Epithelial cell of esophagus (primary cell): ENCODE measurements at regions not wholly inside any gene's neighbourhood (a gene's known extent, or its start where the extent isn't known, plus 50 kb on each side); places are given as distances from the start of the nearest gene placed in this dataset.

ENCODE experiments used
- DNase-seq: peaks from one replicate; pipeline ENCODE4 v3.0.0; 2010; ENCODE audit warnings: low read depth
- H3K4me3 ChIP-seq: 2 replicates; pipeline ENCODE4 v1.5.1; 2011; ENCODE audit warnings: mild to moderate bottlenecking, low read length, control low read depth
- TF ChIP-seq, protein P1 (sequence below): IDR thresholded peaks from 2 replicates; pipeline ENCODE4 v1.5.1; 2011; ENCODE audit warnings: low read depth, mild to moderate bottlenecking, low read length, control low read depth, inconsistent platforms; ENCODE audit not compliant: insufficient read depth; ENCODE audit errors: missing control alignments

DNA sequence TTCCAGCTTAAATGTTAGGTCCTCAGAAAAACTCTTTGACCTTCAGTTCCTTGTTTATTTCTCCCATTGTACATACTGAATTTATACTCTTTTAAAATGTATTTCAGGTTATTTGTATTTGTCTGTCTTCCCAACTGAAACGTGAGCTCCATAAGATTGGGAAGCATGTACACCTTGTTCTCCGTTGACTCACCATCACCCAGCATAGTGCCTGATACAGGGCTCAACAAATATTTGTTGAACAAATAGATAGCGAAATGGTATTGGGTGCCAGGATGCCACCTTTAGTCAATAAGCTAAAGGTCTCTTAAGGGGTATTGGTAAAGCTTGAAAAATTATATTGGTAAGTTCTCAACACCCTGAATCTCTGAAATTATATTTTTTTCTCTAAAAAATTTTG, 1841.3 kb upstream of the CELF4 start:
- DNase-seq: no peak
- TF ChIP-seq, protein P1, sequence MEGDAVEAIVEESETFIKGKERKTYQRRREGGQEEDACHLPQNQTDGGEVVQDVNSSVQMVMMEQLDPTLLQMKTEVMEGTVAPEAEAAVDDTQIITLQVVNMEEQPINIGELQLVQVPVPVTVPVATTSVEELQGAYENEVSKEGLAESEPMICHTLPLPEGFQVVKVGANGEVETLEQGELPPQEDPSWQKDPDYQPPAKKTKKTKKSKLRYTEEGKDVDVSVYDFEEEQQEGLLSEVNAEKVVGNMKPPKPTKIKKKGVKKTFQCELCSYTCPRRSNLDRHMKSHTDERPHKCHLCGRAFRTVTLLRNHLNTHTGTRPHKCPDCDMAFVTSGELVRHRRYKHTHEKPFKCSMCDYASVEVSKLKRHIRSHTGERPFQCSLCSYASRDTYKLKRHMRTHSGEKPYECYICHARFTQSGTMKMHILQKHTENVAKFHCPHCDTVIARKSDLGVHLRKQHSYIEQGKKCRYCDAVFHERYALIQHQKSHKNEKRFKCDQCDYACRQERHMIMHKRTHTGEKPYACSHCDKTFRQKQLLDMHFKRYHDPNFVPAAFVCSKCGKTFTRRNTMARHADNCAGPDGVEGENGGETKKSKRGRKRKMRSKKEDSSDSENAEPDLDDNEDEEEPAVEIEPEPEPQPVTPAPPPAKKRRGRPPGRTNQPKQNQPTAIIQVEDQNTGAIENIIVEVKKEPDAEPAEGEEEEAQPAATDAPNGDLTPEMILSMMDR: no peak
- no peak overlapping the region for H3K4me3 ChIP-seq

DNA sequence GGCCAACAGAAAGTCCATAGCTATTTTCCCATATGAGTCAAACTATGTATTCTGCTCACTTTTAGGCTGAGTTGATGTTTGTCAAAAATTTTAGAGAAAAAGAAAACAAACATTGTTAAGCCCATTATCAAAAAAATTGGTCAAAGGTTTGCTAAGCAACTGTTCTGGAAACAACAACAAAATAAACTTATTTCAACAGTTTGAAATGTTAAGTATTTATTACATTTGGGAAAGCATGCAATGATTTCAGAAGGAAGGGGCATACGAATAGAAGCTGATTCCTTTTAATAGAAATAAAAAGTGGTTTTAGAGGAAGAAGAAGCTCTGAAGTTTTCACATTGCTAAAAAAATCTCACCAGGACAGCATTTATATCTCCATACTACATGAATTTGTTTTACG, 1837.5 kb upstream of the CELF4 start:
- H3K4me3 ChIP-seq: no peak overlapping the region
- no peak for DNase-seq
- TF ChIP-seq, protein P1: no peak

DNA sequence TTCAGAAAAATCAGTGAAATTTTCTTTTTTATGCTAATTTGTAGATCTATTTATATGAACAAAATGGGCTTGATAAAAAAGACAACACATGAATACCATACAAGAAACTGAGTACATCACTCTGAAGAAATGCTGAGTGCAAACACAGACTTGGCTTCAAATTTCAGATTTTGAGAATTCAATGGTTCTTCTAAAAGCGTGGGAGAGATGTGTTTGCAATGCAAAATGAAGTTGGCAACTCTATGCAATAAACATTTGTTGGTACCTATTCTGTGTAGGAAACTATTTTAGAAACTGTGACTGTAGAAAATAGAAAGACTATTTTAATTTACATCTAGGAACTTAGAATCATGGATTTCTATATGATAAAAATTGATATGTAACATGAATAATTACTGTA, 1834.1 kb upstream of the CELF4 start:
- no peak for DNase-seq
- H3K4me3 ChIP-seq: no peak overlapping the region
- TF ChIP-seq, protein P1: no peak

DNA sequence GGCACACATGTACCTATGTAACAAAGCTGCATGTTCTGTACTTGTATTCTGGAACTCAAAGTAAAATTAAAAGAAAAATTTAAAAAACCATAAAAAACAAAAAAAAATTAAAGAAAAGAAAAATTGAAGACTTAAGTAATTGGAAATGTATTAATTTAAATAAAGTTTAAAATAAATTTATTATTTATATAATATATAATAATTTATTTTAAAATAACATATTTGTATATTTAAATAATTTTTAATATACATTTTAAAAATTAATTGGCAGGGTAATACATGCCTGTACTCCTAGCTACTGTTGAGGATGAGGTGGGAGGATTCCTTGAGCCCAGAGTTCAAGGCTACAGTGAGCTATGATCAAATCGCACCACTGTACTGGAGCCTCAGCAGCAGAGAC, 1830.6 kb upstream of the CELF4 start:
- TF ChIP-seq, protein P1: no peak

DNA sequence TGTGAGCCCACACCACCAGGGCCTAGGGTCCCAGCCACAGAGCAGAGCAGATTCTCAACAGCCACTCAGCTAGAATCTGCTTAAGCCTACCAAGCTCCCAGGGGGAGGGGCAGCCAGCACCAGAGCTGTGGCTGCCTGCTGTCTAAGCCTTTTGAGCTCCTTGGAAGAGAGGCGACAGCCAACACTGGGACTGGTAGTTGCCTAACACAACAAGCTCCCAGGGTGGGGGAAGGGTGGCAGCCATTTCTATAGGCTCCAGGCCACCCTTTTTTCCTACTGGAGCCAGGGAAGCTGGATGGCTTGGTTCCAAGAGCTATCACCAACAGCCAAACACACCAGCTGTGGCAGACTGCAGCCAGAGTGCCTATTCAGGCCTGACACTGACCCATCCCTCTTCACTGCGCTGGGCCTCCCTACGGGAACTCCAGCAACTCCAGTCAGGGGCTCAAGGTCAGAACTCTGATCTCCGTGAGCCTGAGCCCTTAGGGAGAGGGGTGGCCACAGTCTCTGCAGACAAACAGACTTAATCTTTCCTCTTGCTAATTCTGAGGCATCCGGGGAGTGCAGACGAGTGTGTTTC, 1824.3 kb upstream of the CELF4 start:
- no peak for DNase-seq
- TF ChIP-seq, protein P1: no peak
- no peak overlapping the region for H3K4me3 ChIP-seq

More for the DNA sequence above, 1830.6 kb upstream of the CELF4 start:
- no peak for DNase-seq
- H3K4me3 ChIP-seq: no peak overlapping the region

DNA sequence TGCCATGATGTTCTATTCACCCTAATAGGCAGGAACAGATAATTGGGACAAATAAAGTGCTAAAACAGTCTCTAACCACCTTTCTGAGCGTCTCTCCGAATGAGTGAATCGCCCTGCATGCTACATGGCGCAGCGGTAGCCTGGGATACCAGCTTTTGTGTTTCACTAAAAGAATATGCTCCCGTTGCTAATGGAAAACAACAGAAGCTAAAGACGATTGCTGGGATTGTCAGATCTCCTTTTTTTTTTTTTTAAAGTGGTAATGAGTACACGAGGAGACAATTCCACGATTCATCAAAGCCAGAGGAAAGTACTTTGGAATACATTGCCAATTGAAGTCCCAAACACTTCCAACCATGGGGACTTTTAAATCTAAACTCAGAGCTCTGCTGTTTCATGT, 1815.3 kb upstream of the CELF4 start:
- no peak overlapping the region for H3K4me3 ChIP-seq
- TF ChIP-seq, protein P1: no peak
- no peak for DNase-seq

DNA sequence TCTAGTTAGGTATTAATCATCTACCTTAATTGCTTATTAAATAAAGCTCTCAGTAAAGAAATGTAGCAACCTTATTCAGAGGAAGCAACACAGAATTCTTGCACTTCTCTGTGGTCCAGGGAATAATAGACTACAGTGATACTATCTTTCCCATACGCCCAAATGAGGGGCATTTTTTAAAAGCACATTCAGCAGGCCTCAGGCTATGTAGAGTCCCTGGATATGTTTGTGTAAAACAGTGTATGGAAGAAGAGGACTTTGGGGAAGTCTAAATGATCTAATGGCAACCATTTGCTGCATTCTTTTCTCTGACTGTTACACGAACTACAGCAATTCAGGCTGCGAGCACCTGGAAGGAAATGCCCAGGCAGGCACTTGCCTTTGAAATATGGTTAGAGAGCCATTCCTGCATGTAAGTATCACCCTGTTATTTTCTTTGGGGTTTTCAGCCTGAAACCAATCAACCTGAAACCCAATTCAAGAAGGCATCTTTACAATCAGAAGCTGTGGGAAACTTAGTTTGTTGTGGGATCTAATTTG, 1814.7 kb upstream of the CELF4 start:
- TF ChIP-seq, protein P1: no peak
- DNase-seq: no peak

More for the DNA sequence above, 1814.7 kb upstream of the CELF4 start:
- H3K4me3 ChIP-seq: no peak overlapping the region
